ACHN (cell line): ENCODE measurements at regions not wholly inside any gene's neighbourhood (a gene's known extent, or its start where the extent isn't known, plus 50 kb on each side); places are given as distances from the start of the nearest gene placed in this dataset.
"Not testable (repeated sequence)": the region's sequence is repeated elsewhere in the genome, so short reads cannot be mapped to it uniquely, and the experiment has no call there.

Experiments used
- DNase-seq: peaks from one replicate; pipeline ENCODE4 v3.0.0-alpha.2; 2015
- in situ Hi-C: cut with HindIII; loops from 2 replicates; pipeline ENCODE4 v1.10.0; 2017; ENCODE audit warnings: low sequenced_read_pairs, low pct_ligation_motif_present, low pct_unique_long_range_greater_than_20kb

DNA sequence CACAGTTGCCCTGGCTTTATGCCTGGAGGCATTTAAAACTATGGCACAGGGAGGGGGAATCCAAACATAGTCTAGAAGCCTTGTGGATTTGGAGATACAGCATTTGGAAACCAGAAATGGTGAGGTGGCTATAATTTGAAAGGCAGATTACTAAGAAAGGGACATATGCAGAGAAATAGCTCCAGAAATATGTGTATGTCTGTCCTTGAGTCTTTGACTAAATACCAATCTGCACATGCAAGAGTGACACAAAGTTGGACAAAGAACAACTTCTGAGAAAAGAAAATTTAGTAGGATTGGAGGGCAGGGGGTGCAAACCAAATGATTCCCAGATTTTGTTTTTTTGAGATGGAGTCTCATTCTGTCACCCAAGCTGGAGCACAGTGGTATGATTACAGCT is 229.6 kb downstream of the TMEM26 start:
- DNase-seq, result no peak

DNA sequence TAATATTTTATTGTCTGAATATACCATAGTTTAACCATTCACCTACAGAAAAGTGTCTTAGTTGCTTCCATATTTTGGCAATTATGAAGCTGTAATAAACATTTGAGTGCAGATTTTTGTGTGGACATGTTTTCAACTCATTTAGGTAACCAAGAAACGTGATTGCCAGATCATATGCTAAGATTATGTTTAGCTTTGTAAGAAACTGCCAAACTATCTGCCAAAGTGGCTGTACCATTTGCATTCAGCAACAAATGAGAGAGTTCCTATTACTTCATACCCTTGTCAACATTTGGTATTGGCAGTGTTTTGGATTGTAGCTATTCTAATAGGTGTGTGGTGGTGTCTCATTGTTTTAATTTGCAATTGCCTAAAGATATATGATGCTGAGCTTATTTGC is 233.5 kb downstream of the TMEM26 start:
- in situ Hi-C loops, result no loop called here
- no peak for DNase-seq

More for the DNA sequence above, 229.6 kb downstream of the TMEM26 start:
- in situ Hi-C loops, result no loop called here

DNA sequence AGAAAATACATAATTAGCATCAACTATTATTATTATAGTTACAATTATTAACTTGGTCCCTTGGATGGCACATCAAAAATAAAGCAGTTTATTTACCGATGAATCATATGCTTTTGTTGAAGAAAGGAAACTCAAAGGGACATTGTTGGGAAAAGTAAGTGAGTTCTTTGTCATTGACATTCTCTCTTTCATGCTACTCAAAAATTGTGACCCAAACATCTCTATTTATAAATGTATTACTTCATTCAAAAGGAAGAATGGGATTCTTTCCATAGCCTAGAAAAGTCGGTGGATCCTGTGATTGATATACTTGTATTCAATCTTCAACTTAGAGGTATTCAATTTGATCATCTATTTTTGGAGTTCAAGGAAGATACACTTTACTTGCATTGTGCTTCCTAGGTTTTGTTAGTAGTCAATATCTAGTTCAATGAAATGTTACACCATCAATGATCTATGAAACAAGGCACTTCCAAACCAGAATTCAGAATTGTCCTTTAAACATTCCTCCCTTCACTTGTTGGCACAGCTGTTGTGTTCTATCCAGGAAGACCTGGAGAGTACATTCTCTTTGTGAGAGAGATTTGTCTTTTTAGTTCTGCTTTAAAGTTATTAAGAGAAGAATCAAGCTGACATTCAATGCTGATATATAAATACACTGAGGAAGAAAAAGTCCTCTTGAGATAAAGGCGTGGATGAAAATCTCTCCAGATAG is 235.2 kb downstream of the TMEM26 start:
- in situ Hi-C loops, result no loop called here
- DNase-seq, result no peak

DNA sequence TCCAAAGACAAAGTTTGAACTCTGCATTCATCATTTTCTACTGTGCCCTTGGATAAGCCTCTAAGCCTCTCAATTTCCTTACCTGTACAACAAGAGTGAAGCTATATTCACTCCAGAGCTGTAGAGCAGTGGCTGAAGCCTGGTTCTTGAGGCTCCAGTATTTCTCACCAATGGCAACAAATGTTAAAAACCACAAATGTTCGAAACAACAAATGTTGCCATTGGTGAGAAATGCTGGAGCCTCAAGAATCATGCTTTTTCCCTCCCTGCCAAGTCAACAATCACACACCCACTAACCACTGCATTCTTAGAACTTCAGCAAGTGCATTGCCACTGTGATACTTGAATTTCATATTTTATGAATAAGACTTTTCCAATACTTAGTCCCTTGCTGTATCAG is 237.9 kb downstream of the TMEM26 start:
- in situ Hi-C loops, result no loop called here
- no peak for DNase-seq

DNA sequence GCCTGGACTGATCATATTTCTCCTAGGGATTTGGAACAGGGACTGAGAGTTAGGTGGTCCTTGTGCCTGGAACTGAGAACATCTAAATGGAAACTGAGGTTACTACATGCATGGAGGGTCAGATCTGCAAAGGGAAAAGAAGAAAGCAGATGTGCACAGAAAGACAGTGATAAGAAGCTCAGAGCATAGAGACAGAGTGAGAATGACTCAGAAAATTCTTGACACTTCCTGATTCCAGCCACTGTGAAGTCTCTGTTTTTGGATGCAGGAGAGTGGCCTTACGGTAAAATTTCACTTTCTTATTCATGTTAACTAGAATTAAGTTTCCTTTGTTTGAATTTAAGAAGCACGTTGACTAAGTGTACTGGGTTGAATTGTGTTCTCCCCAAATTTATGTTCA is 241.7 kb downstream of the TMEM26 start:
- in situ Hi-C loops, result no loop called here
- no peak for DNase-seq

DNA sequence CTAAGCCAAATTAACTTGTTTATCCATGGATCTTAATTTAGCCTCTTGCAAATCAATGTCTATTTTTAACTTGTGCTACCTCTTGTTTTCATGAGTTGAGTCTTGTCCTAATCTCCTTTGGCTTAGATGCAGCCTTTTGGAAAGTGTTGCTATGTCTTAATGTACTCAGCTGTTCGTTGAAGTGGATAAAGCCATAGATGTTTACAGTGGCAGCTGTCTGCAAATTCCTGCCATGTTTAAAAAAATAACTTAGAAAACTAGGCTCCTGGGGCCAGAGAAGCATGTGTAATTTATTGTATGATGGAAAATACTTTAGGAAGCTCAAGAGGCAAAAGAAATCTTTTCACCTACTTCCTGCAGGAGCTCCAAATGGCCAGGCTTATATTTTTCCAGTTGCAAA is 253.1 kb upstream of the RHOBTB1 start:
- DNase-seq, result no peak
- in situ Hi-C loops, result no loop called here

DNA sequence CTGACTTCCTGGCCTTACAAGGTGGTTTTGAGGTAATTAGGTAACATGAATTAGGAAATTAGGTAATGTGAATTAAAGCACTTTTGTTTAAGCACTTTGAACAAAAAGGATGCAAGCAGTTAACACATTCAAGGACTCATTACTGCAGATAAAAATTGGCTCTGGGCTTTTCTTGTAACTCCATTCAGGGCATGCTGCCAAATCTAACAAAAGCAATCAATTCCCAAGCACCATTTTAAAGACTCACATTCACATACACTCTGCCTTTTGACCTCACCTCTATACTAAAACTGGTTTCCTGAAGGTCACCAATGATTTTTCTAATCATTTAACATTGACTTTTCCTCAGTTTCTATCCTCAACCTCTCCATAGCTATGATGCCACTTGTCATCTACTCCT is 251.2 kb upstream of the RHOBTB1 start:
- in situ Hi-C loops, result no loop called here
- DNase-seq, result no peak

DNA sequence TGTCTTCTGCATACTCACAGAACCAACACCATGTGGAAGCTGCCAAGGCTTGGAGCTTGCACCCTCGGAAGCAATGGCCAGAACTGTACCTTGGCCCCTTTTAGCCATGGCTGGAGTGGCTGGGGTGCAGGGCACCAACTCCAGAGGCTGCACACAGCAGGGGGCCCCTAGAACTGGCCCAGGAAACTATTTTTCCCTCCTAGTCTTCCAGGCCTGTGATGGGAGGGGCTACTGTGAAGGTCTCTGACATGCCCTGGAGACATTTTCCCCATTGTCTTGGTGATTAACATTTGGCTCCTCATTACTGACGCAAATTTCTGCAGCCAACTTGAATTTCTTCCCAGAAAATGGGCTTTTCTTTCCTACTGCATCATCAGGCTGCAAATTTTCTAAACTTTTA is 248.6 kb upstream of the RHOBTB1 start:
- in situ Hi-C loops, DNase-seq: not testable (repeated sequence)

DNA sequence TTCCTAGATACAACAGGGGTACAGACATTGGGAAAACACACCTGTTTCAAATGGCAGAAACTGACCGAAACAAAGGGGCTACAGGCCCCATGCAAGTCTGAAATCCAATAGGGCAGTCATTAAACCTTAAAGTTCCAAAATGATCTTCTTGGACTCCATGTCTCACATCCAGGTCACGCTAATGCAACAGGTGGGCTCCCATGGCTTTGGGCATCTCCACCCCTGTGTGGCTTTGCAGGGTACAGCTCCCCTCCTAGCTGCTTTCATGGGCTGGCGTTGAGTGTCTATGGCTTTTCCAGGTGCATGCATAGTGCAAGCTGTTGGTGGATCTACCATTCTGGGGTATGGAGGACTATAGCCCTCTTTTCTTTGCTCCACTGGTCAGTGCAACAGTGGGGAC is 248.1 kb upstream of the RHOBTB1 start:
- in situ Hi-C loops, result no loop called here
- DNase-seq, result no peak

DNA sequence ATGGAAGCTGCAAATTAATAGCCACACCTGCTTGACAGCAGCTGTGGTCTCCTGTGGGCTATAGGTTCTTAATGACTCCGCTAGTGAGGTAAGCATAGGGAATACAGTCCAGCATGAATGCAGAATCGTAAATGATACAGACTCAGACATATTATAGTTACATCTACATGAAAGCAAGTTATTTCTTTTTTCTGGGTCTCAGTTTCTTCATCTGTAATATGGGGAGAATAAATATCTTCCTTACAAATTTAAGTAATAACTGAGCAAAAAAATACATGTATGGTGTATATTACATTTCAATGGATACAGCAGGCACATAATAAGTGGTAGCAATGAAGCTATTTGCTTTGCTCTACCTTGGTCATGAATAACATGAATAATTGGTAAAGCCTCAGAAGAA is 245.9 kb upstream of the RHOBTB1 start:
- DNase-seq, result no peak
- in situ Hi-C loops, result no loop called here

DNA sequence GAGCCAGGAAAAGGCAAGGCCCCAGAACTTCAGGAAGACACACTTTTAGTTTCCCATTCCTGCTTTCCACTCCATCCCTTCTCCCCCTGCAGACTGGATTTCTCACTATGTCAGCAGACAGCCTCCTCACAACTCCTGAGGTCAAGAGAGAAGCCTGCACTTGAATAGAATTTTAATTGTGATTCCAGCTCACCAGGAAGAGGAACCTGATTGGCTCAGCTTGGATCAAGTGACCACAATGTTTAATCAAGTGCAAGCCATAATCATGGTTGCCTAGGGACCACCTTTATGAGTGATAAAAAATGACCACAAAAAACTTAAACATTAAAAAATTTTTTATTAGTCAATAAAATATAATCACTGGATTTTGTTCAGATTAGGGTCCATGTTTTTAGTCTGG is 244.7 kb upstream of the RHOBTB1 start:
- in situ Hi-C loops, result no loop called here
- no peak for DNase-seq

DNA sequence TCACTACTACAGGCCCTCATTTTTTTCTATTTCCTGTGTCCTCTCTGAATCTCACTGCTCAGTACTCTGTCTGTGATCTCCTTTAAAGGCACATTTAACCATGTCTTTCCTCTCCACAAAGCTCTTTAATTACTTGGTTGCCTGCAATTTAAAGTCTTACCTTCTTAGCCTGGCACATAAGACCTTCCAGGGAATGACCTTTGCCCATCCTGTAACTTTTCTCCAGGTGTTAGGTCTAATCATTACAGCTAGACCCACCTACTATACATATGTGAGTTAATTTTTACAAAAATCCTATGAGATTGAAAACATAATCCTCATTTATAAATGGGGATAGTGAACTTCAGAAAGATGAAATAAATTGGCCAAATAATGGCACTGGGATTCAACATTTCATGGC is 244.1 kb upstream of the RHOBTB1 start:
- no peak for DNase-seq
- in situ Hi-C loops, result no loop called here

DNA sequence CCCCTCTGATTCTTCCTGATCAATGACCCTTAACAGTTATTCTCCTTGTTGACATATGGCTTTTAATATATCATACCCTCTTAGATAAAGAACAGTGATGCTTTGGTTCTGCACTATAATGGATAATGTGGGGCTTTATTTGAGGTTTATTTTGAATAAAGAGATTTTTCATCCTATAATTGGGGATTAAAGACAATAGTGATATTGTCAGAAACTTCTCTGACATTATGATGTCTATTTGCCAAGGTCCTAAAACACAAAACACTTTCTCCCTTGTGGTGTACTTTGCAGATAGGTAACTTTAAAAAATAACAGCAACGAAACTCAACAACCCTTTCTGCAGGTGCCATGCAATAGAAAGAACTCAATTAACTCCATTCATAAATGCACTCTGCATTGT is 243.6 kb upstream of the RHOBTB1 start:
- in situ Hi-C loops, result no loop called here
- no peak for DNase-seq

DNA sequence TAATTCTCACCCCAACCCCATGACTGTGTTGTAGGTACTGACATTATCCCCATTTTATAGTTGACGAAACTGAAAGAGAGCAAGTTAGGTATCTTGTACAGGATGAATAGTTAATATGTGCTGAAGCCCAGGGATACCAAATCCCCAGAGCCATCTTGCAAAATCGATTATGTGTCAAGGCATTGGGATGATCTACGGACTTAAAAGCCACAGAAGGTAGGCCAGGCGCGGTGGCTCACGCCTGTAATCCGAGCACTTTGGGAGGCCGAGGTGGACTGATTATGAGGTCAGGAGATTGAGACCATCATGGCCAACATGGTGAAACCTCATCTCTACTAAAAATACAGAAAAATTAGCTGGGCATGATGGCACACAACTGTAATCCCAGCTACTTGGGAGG is 242.4 kb upstream of the RHOBTB1 start:
- no peak for DNase-seq
- in situ Hi-C loops, result no loop called here

DNA sequence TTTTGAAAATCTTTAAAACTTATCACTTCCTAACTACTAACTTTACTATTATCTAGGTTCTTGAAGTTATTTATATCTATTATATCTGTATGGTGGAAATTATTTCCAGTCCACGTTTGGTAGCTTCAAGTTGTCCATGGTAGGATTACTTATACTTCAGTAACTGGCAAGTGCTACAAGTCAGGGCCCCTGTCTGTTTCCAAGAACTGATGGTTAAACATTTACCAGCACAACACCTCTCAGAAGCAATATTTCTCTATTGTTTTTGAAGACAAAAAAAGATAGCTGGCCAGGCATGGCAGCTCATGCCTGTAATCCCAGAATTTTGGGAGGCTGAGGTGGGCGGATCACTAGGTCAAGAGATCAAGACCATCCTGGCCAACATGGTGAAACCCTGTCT is 240.4 kb upstream of the RHOBTB1 start:
- in situ Hi-C loops, result no loop called here
- no peak for DNase-seq

DNA sequence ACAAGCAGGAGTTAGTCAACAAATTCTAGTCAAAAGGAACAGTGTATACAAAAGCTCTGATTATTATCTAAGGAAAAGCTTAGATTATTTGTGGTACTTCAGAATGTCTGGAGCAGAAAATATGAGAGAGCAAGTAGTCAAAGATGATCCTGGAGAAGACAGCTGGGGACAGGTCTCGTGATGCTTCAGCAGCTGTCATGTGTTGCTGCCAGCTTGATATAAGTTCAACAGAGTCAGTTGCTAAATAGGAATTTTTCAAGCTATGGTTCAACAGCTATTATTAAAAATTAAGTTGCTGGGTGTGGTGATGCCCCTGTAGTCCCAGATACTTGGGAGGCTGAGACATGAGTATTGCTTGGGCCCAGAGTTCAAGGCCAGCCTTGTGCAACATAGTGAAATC is 240.0 kb upstream of the RHOBTB1 start:
- DNase-seq, result no peak
- in situ Hi-C loops, result no loop called here

DNA sequence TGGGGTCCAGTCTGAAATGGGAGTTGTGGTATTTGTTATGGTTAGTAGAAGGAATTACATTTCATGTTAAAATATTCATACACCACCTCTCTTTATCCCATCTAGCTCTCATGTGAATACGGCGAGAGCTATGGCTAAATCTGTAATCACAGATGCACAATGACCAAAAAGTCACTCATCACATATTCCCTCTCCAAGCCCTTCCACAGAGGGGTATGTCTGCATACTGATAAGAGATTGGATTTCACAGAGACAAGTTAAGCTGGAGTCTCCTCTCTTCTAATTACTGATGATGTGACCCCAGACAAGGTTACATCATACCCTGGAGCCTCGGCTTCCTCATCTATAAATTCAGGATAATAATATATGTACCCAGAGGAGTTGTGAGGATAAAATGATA is 237.8 kb upstream of the RHOBTB1 start:
- in situ Hi-C loops, result no loop called here
- DNase-seq, result no peak

DNA sequence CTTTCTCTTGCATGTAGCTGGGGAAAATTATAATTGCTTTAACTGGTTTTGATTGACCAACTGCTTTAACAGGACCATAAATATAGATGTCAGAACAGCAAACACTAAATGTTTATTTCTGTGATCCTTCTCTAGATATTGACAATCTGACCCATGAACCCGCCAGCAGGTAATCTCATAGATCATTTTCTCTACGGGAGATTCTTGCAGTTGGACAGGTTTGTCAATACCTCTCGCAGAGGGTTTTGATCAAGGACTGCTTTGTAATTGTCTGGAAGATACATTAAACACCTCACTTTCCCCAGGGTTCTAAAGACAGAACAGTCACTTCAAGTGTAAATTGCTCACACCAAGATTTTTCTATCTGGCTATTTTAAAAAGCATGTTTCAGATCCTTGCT is 235.8 kb upstream of the RHOBTB1 start:
- DNase-seq, result no peak
- in situ Hi-C loops, result no loop called here

DNA sequence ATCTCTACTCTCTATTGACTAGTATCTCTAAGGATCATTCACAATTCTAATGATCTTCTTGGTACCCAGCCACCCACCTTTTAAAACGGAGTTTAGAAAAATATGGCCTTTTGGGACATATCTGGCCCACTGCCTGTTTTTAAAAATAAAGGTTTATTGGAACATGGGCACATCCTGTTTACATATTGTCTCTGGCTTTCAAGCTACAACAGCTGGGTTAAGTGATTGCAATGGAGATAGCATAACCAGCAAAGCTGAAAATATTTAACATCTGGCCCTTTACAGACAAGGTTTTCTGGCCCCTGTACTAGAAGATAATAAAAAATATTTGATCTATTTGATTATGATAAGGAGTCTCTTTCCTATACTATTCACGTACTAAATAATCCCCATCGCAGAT is 232.4 kb upstream of the RHOBTB1 start:
- in situ Hi-C loops, result no loop called here
- no peak for DNase-seq

DNA sequence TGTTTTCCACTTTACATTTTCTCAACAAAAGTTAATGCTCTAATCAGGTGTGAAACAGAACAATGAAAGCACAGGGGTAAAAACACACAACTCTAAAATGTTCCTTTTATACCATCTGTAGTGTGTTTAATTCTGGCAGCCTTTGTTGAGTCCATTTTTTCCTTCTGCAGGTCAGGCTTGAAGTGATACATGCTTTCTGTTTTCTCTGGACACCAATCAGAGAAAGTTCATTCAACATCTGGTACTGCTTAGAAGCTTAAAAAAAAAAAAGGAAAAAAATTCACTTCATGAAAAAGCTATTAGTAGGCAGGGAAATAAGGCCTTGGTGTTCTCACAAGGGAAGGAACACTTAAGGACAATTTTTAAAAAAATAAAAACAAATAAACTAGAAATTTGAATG is 231.3 kb upstream of the RHOBTB1 start:
- no peak for DNase-seq
- in situ Hi-C loops, result no loop called here

DNA sequence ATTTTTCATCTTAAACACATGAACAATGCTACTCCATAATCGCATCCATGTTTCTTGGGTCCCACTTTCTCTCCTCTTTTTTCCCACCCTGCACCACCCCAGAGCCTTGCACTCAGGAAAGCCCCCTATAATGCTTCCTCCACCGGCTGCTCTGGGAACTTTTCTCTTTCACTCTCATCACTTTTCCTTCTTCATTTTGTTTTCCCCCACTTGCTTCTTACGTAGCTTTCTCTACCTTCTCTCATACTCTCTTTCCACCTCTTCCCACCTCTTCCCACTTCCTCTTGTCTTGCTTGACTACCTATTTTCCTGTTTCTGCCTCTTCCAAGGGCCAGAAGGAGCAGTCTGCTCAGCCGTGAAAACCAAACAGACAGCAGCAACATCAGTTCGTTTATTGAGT is 229.5 kb upstream of the RHOBTB1 start:
- in situ Hi-C loops, result no loop called here
- DNase-seq, result no peak
